K562 (cell line): ENCODE measurements at regions not wholly inside any gene's neighbourhood (a gene's known extent, or its start where the extent isn't known, plus 50 kb on each side); places are given as distances from the start of the nearest gene placed in this dataset.

ENCODE experiments used
- ATAC-seq: fragments of 200-7000 bp; cut with Tn5 transposase; 3 replicates; pipeline ENCODE4 v1.9.1; 2020; ENCODE audit warnings: moderate library complexity
- BruUV-seq: library from RNA; stranded (reverse); fragments of 400-500 nt; replicated peaks from 2 replicates; lab custom pipeline; 2021; lab: Mats Ljungman, UMichigan
- CTCF ChIA-PET: fragments of 300-600 bp; formaldehyde crosslinking; extraction: SDS; loops from one replicate; lab custom pipeline; 2021; ENCODE audit warnings: low intra/inter-chr PET ratio; lab: Yijun Ruan, JAX
- POLR2A ChIA-PET: fragments of 300-600, 350-650 bp; sonication (Branson Sonifier 250); formaldehyde crosslinking; extraction: SDS; loops from one replicate; lab custom pipeline; 2021; ENCODE audit warnings: antibody characterized with exemption, inconsistent platforms; lab: Yijun Ruan, JAX
- DNase-seq, 4 experiments: peaks; one replicate each; pipeline versions ENCODE4 v3.0.0 to v3.0.0-alpha.2; 2011 to 2018; ENCODE audit warnings: low spot score in 3 of 4, mixed read lengths in 3 of 4; ENCODE audit errors: extremely low read depth in 1 of 4
- FAIRE-seq: peaks from 2 replicates; lab custom pipeline; 2011; peaks lifted over from hg19 to GRCh38; lab: Jason Lieb, UNC
- H2AFZ ChIP-seq: 2 replicates; pipeline ENCODE4 v1.6.0; 2011; ENCODE audit warnings: low read depth, low read length, control low read depth, inconsistent platforms
- H3K27ac ChIP-seq: fragments of 200-600 bp; 3 replicates; pipeline ENCODE4 v1.8.0; 2011; ENCODE audit warnings: low read depth, mild to moderate bottlenecking, control low read depth, inconsistent platforms, low read length, moderate library complexity, mixed read lengths; ENCODE audit errors: extremely low read depth
- H3K27me3 ChIP-seq, 2 experiments: fragments of 300-600 bp in 1 of 2; 2 replicates in 1 of 2; 3 replicates in 1 of 2; pipeline versions ENCODE4 v1.6.0 to v1.8.0; 2011; ENCODE audit warnings: inconsistent platforms in 2 of 2, low read length in 2 of 2, mild to moderate bottlenecking in 1 of 2, mixed read lengths in 1 of 2, moderate library complexity in 1 of 2; ENCODE audit not compliant: control insufficient read depth in 2 of 2, insufficient read depth in 2 of 2
- H3K36me3 ChIP-seq: fragments of 300-600 bp; 3 replicates; pipeline ENCODE4 v1.8.0; 2011; ENCODE audit warnings: mild to moderate bottlenecking, low read length, inconsistent platforms; ENCODE audit not compliant: control insufficient read depth, insufficient read depth
- H3K4me1 ChIP-seq, 2 experiments: fragments of 200-600 bp in 1 of 2; replicated peaks in 1 of 2; 2 replicates in 1 of 2; 3 replicates in 1 of 2; pipeline versions ENCODE4 v1.5.1 to v1.8.0; 2011; ENCODE audit warnings: inconsistent platforms in 2 of 2, low read length in 2 of 2, mild to moderate bottlenecking in 1 of 2, mixed read lengths in 1 of 2, moderate library complexity in 1 of 2; ENCODE audit not compliant: control insufficient read depth in 2 of 2, insufficient read depth in 2 of 2
- H3K4me2 ChIP-seq: 2 replicates; pipeline ENCODE4 v1.6.1; 2011; ENCODE audit warnings: low read length, control low read depth, inconsistent platforms, mixed read lengths; ENCODE audit not compliant: insufficient read depth
- H3K4me3 ChIP-seq: fragments of 200-600 bp; sonication (generic), shearing (Covaris generic); 2 replicates; pipeline ENCODE4 v1.5.1; 2016; ENCODE audit warnings: control low read depth, inconsistent platforms
- H3K79me2 ChIP-seq: fragments of 200-600 bp; 3 replicates; pipeline ENCODE4 v1.8.0; 2011; ENCODE audit warnings: low read length, inconsistent platforms; ENCODE audit not compliant: control insufficient read depth, insufficient read depth
- H3K9ac ChIP-seq, 2 experiments: 2 replicates each; pipeline versions ENCODE4 v1.6.0 to v1.6.1; 2011; ENCODE audit warnings: low read depth in 2 of 2, low read length in 2 of 2, control low read depth in 1 of 2, inconsistent platforms in 1 of 2, mild to moderate bottlenecking in 1 of 2, mixed read lengths in 1 of 2; ENCODE audit not compliant: insufficient read depth in 1 of 2
- H3K9me1 ChIP-seq: one replicate; pipeline ENCODE4 v1.6.0; 2011; ENCODE audit warnings: inconsistent platforms, mild to moderate bottlenecking, low read length, moderate library complexity; ENCODE audit not compliant: control insufficient read depth, insufficient read depth
- H3K9me3 ChIP-seq: replicated peaks from 2 replicates; pipeline ENCODE4 v1.5.1; 2011; ENCODE audit warnings: low read depth, low read length, inconsistent platforms; ENCODE audit not compliant: control insufficient read depth, insufficient read depth
- H4K20me1 ChIP-seq: replicated peaks from 2 replicates; pipeline ENCODE4 v1.6.1; 2011; ENCODE audit warnings: low read length, inconsistent platforms, mixed read lengths; ENCODE audit not compliant: control insufficient read depth, insufficient read depth
- ARID3A ChIP-seq: IDR thresholded peaks from 2 replicates; pipeline ENCODE4 v1.6.1; 2012; ENCODE audit warnings: low read depth, low read length, improper control_type of control experiment, borderline replicate concordance
- CREB5 ChIP-seq: fragments of 250-450 bp; sonication (Bioruptor Pico); IDR thresholded peaks from 2 replicates; pipeline ENCODE4 v1.5.0; 2020; ENCODE audit warnings: mild to moderate bottlenecking
- HMG20B ChIP-seq: fragments of 250-450 bp; sonication (Bioruptor Pico); IDR thresholded peaks from 2 replicates; pipeline ENCODE4 v1.5.0; 2021; ENCODE audit warnings: mild to moderate bottlenecking
- MYC ChIP-seq, 2 experiments: fragments of 250-450 bp in 1 of 2; sonication (Bioruptor Pico) in 1 of 2; IDR thresholded peaks; 2 replicates each; pipeline versions ENCODE4 v1.5.1 to v1.6.1; 2012 to 2021; ENCODE audit warnings: low read depth in 2 of 2, borderline replicate concordance in 1 of 2, improper control_type of control experiment in 1 of 2, low read length in 1 of 2, mild to moderate bottlenecking in 1 of 2, moderate library complexity in 1 of 2
- NCOA6 ChIP-seq: fragments of 450-650 bp; IDR thresholded peaks from 2 replicates; pipeline ENCODE4 v1.6.1; 2017; ENCODE audit warnings: mild to moderate bottlenecking
- NR1H2 ChIP-seq: sonication (generic); formaldehyde crosslinking; IDR thresholded peaks from 2 replicates; pipeline ENCODE4 v1.4.0; 2020; ENCODE audit warnings: mild to moderate bottlenecking, missing genetic modification reagents
- PTRF ChIP-seq: fragments of 450-650 bp; IDR thresholded peaks from 2 replicates; pipeline ENCODE4 v1.6.1; 2016; ENCODE audit warnings: mild to moderate bottlenecking, missing genetic modification characterization, missing compliant biosample characterization
- SMAD2 ChIP-seq: fragments of 150-350 bp; IDR thresholded peaks from 2 replicates; pipeline ENCODE4 v1.6.1; 2014; ENCODE audit warnings: low read depth, mild to moderate bottlenecking, low read length
- TSC22D4 ChIP-seq: fragments of 450-650 bp; IDR thresholded peaks from 2 replicates; pipeline ENCODE4 v1.6.1; 2016; ENCODE audit warnings: missing genetic modification characterization, missing biosample characterization, control low read depth
- ZBTB17 ChIP-seq: fragments of 450-650 bp; formaldehyde crosslinking; IDR thresholded peaks from 2 replicates; pipeline ENCODE4 v1.4.0; 2020; ENCODE audit warnings: mild to moderate bottlenecking
- ZNF583 ChIP-seq: fragments of 250-450 bp; sonication (Bioruptor Pico); IDR thresholded peaks from 2 replicates; pipeline ENCODE4 v1.4.0; 2020
- ZNF655 ChIP-seq: fragments of 250-450 bp; sonication (Bioruptor Pico); IDR thresholded peaks from 2 replicates; pipeline ENCODE4 v1.5.0; 2021
- WGBS: fragments of 100-300 bp; shearing (Covaris generic); methylation state at CpG from one replicate; pipeline ENCODE4 v1.1.6; 2016; ENCODE audit warnings: low coverage, mixed read lengths; ENCODE audit not compliant: insufficient coverage; ENCODE audit errors: missing lambda C conversion rate; 5-methylcytosine and 5-hydroxymethylcytosine counted together
- in situ Hi-C: fragments of 300-500 bp; cut with MboI; formaldehyde crosslinking; loops from 4 replicates; pipeline ENCODE4 v1.15.0; 2018; ENCODE audit warnings: inconsistent platforms, mixed read lengths
- intact Hi-C: fragments of 100-400 bp; cut with micrococcal nuclease; formaldehyde crosslinking; loops from 2 replicates; pipeline ENCODE4 v1.14.2; 2022

GRCh38 chr11:26245046-26245445 is 86.9 kb upstream of the ANO3 start:
- ATAC-seq: no peak
- H3K79me2 ChIP-seq: no peaks in the 10 kb centered on the region
- H3K9ac ChIP-seq: no peak overlapping the region
- WGBS: 6% methylated on average over 1 of the region's 1 CpG
- ChIA-PET POLR2A (no interaction called here), CTCF (no interaction called here)
- no peak overlapping the region for H3K4me2 ChIP-seq
- H4K20me1 ChIP-seq: no peaks in the 10 kb centered on the region
- no peaks in the 10 kb centered on the region for H3K9me3 ChIP-seq
- no peaks in the 10 kb centered on the region for H3K9me1 ChIP-seq
- TF ChIP-seq PTRF (tag) (no peak), NR1H2 (CRISPR knock-in tag) (no peak), CREB5 (CRISPR knock-in tag) (no peak), NCOA6 (no peak), ZNF583 (CRISPR knock-in tag) (no peak)
- no peaks in the 10 kb centered on the region for H3K36me3 ChIP-seq
- H3K4me3 ChIP-seq: no peak overlapping the region
- H3K4me1 ChIP-seq: no peaks in the 10 kb centered on the region
- FAIRE-seq: no peak
- H3K27ac ChIP-seq: no peak overlapping the region
- no TSS peak for BruUV-seq
- H2AFZ ChIP-seq: no peak overlapping the region
- intact Hi-C loops: no loop called here
- no peak for DNase-seq
- no peaks in the 10 kb centered on the region for H3K27me3 ChIP-seq
- in situ Hi-C loops: no loop called here

- no peak for FAIRE-seq
- H2AFZ ChIP-seq: no peak overlapping the region
- no peak for TF ChIP-seq ARID3A
- no peak for TF ChIP-seq TSC22D4 (tag)
- no peak for TF ChIP-seq HMG20B (CRISPR knock-in tag)
- TF ChIP-seq ZNF655 (CRISPR knock-in tag): no peak
- TF ChIP-seq MYC (IDR thresholded peaks at IDR 0.05; ENCODE audit: low read depth, low read length): no peak
- no peak for TF ChIP-seq MYC (CRISPR knock-in tag; IDR thresholded peaks at IDR 0.05; ENCODE audit: borderline replicate concordance, low read depth)
- no peak for TF ChIP-seq ZBTB17 (CRISPR knock-in tag)
- TF ChIP-seq SMAD2: no peak
Measured at GRCh38 chr11:26247340-26247739, 84.6 kb upstream of the ANO3 start.

More at GRCh38 chr11:26247340-26247739, 84.6 kb upstream of the ANO3 start:
- ATAC-seq (no peak), DNase-seq (no peak)
- ChIA-PET CTCF (no interaction called here), POLR2A (no interaction called here)
- BruUV-seq: no TSS peak
- Histone ChIP-seq H3K27me3 (no peaks in the 10 kb centered on the region), H3K27ac (no peak overlapping the region), H3K9me3 (no peaks in the 10 kb centered on the region), H3K4me2 (no peak overlapping the region), H3K4me1 (no peaks in the 10 kb centered on the region), H3K4me3 (no peak overlapping the region), H3K36me3 (no peaks in the 10 kb centered on the region), H4K20me1 (no peaks in the 10 kb centered on the region), H3K9me1 (no peaks in the 10 kb centered on the region), H3K9ac (no peak overlapping the region), H3K79me2 (no peaks in the 10 kb centered on the region)
- intact Hi-C loops: no loop called here
- in situ Hi-C loops: no loop called here
